ENCODE measurements at regions not wholly inside any gene's neighbourhood (a gene's known extent, or its start where the extent isn't known, plus 50 kb on each side); places are given as distances from the start of the nearest gene placed in this dataset.

DNA sequence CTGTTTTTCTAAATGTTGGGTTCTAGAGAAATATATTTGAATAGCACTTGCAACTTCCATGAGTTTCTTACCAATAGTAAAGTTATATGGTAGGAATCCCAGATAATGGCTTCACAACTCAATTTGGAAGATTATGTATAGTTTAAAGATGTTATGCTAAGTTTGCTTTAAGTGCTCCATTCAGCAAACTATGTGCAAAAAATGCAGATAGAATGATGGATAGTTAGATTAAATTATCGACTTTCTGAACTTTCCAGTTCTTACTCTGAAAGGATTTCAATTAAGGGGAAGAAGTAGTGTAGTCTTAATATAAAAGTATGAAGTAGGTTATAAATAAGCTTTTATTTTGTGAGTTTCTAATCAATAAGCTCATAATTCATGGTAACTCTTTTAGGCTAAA, 60.7 kb upstream of the NFKB1 start:
- TF ChIP-seq EZH2 (IDR thresholded peaks at IDR 0.05; ENCODE audit: borderline replicate concordance, low read depth, low read length, severe bottlenecking), result no peak
- TF ChIP-seq, protein P1, sequence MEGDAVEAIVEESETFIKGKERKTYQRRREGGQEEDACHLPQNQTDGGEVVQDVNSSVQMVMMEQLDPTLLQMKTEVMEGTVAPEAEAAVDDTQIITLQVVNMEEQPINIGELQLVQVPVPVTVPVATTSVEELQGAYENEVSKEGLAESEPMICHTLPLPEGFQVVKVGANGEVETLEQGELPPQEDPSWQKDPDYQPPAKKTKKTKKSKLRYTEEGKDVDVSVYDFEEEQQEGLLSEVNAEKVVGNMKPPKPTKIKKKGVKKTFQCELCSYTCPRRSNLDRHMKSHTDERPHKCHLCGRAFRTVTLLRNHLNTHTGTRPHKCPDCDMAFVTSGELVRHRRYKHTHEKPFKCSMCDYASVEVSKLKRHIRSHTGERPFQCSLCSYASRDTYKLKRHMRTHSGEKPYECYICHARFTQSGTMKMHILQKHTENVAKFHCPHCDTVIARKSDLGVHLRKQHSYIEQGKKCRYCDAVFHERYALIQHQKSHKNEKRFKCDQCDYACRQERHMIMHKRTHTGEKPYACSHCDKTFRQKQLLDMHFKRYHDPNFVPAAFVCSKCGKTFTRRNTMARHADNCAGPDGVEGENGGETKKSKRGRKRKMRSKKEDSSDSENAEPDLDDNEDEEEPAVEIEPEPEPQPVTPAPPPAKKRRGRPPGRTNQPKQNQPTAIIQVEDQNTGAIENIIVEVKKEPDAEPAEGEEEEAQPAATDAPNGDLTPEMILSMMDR (IDR thresholded peaks at IDR 0.05; ENCODE audit: borderline replicate concordance, extremely low read depth, low read length, poor library complexity, severe bottlenecking), result no peak

All from DND-41 (cell line).